ENCODE measurements at regions not wholly inside any gene's neighbourhood (a gene's known extent, or its start where the extent isn't known, plus 50 kb on each side); places are given as distances from the start of the nearest gene placed in this dataset.

GRCh38 chr4:165715989-165716388 lies 157.0 kb upstream of the TLL1 start:
- TF ChIP-seq, protein P1, sequence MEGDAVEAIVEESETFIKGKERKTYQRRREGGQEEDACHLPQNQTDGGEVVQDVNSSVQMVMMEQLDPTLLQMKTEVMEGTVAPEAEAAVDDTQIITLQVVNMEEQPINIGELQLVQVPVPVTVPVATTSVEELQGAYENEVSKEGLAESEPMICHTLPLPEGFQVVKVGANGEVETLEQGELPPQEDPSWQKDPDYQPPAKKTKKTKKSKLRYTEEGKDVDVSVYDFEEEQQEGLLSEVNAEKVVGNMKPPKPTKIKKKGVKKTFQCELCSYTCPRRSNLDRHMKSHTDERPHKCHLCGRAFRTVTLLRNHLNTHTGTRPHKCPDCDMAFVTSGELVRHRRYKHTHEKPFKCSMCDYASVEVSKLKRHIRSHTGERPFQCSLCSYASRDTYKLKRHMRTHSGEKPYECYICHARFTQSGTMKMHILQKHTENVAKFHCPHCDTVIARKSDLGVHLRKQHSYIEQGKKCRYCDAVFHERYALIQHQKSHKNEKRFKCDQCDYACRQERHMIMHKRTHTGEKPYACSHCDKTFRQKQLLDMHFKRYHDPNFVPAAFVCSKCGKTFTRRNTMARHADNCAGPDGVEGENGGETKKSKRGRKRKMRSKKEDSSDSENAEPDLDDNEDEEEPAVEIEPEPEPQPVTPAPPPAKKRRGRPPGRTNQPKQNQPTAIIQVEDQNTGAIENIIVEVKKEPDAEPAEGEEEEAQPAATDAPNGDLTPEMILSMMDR (IDR thresholded peaks at IDR 0.05; ENCODE audit: partially characterized antibody, unreplicated experiment): no peak
- Mint-ChIP-seq H3K27ac (ENCODE audit: unreplicated experiment) (no peak overlapping the region), H3K9me3 (ENCODE audit: unreplicated experiment) (no peaks in the 10 kb centered on the region), H3K4me1 (ENCODE audit: low read depth, unreplicated experiment) (no peaks in the 10 kb centered on the region), H3K27me3 (ENCODE audit: unreplicated experiment) (no peaks in the 10 kb centered on the region), H3K4me3 (ENCODE audit: unreplicated experiment) (no peak overlapping the region), H3K36me3 (ENCODE audit: unreplicated experiment) (peaks cover 8% of the 10 kb centered on the region)
- DNase-seq: no peak

DNA sequence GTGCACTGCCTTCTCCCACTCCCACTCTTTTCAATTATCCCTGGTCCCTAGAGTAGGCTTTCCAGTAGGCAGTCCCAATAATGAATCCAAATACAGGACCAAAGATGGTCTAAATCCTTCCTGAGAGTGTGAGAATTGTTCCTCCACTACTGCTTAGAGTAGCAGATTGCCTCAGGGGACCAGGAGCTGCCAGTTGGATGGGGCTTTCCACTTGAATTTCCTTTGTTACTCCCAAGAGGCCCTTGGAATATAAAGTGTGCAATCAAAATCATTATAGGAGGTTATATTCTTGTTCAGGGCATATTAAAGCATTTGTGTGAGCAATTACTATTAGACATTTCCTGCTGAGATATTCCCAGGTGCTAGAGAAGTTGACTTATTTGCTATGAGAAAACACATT lies 156.6 kb upstream of the TLL1 start:
- no peak for DNase-seq
- Mint-ChIP-seq H3K27ac (ENCODE audit: unreplicated experiment) (no peak overlapping the region), H3K4me1 (ENCODE audit: low read depth, unreplicated experiment) (no peaks in the 10 kb centered on the region), H3K4me3 (ENCODE audit: unreplicated experiment) (no peak overlapping the region), H3K9me3 (ENCODE audit: unreplicated experiment) (no peaks in the 10 kb centered on the region), H3K36me3 (ENCODE audit: unreplicated experiment) (peaks cover 8% of the 10 kb centered on the region), H3K27me3 (ENCODE audit: unreplicated experiment) (no peaks in the 10 kb centered on the region)
- TF ChIP-seq, protein P1 (IDR thresholded peaks at IDR 0.05; ENCODE audit: partially characterized antibody, unreplicated experiment): no peak

DNA sequence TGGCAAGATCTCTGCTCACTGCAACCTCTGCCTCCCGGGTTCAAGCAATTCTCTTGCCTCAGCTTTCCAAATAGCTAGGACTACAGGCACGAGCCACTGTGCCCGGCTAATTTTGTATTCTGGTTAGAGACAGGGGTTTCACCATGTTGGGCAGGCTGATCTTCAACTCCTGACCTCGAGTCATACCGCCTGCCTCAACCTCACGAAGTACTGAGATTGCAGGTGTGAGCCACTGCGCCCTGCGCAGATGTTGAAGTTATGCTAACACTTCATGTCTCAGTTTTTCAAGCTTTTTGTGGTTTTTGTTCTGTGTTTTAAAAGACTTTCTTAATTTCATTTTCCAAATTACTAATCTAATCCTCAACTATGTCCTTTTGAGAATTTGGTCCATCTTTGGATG lies 154.4 kb upstream of the TLL1 start:
- Mint-ChIP-seq H3K4me3 (ENCODE audit: unreplicated experiment) (no peak overlapping the region), H3K36me3 (ENCODE audit: unreplicated experiment) (peaks cover 8% of the 10 kb centered on the region), H3K27me3 (ENCODE audit: unreplicated experiment) (no peaks in the 10 kb centered on the region), H3K4me1 (ENCODE audit: low read depth, unreplicated experiment) (no peaks in the 10 kb centered on the region), H3K9me3 (ENCODE audit: unreplicated experiment) (no peaks in the 10 kb centered on the region), H3K27ac (ENCODE audit: unreplicated experiment) (no peak overlapping the region)
- TF ChIP-seq, protein P1 (IDR thresholded peaks at IDR 0.05; ENCODE audit: partially characterized antibody, unreplicated experiment): no peak
- DNase-seq: no peak

GRCh38 chr4:165720411-165721082 lies 152.5 kb upstream of the TLL1 start:
- H3K4me1 Mint-ChIP-seq (ENCODE audit: low read depth, unreplicated experiment): no peaks in the 10 kb centered on the region
- DNase-seq: no peak
- H3K9me3 Mint-ChIP-seq (ENCODE audit: unreplicated experiment): no peaks in the 10 kb centered on the region
- H3K4me3 Mint-ChIP-seq (ENCODE audit: unreplicated experiment): no peak overlapping the region
- peaks cover 2% of the 10 kb centered on the region for H3K36me3 Mint-ChIP-seq (ENCODE audit: unreplicated experiment)
- no peak overlapping the region for H3K27ac Mint-ChIP-seq (ENCODE audit: unreplicated experiment)
- H3K27me3 Mint-ChIP-seq (ENCODE audit: unreplicated experiment): no peaks in the 10 kb centered on the region
- TF ChIP-seq, protein P1 (IDR thresholded peaks at IDR 0.05; ENCODE audit: partially characterized antibody, unreplicated experiment): no peak

DNA sequence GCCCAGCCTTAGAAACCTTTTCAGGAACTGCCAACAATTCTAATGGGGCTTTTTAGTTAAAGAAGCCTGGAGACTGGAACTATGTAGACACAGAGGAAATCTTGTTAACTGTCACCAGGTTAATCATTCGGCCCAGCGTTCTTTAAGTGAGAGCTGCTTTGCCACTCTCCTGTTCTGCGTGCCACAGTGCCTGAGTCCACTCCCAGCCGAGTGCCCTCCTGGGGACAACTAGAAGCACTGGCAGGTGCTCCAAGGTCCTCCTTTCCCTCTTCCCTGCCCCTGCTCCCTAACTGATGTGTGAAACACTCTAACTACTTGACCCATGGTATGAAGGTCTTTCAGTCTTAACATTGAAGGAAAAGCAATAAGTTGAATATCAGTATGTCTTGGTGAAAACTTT lies 151.2 kb upstream of the TLL1 start:
- TF ChIP-seq, protein P1 (IDR thresholded peaks at IDR 0.05; ENCODE audit: partially characterized antibody, unreplicated experiment): no peak
- Mint-ChIP-seq H3K27me3 (ENCODE audit: unreplicated experiment) (no peaks in the 10 kb centered on the region), H3K4me1 (ENCODE audit: low read depth, unreplicated experiment) (no peaks in the 10 kb centered on the region), H3K36me3 (ENCODE audit: unreplicated experiment) (no peaks in the 10 kb centered on the region), H3K27ac (ENCODE audit: unreplicated experiment) (no peak overlapping the region), H3K9me3 (ENCODE audit: unreplicated experiment) (peaks cover 2% of the 10 kb centered on the region), H3K4me3 (ENCODE audit: unreplicated experiment) (no peak overlapping the region)
- DNase-seq: no peak
